Activated CD8-positive, alpha-beta memory T cell treated with anti-CD3 and anti-CD28 coated beads for 36 hours (primary cell): ENCODE measurements at regions not wholly inside any gene's neighbourhood (a gene's known extent, or its start where the extent isn't known, plus 50 kb on each side); places are given as distances from the start of the nearest gene placed in this dataset.

ENCODE experiments used
- CTCF ChIA-PET: fragments of 350-600 bp; sonication (Branson Sonifier 250); formaldehyde crosslinking; loops from one replicate; lab custom pipeline; 2021; ENCODE audit warnings: antibody characterized with exemption; lab: Charles Lee
- POLR2A ChIA-PET: fragments of 350-600 bp; sonication (Branson Sonifier 250); formaldehyde crosslinking; loops from one replicate; lab custom pipeline; 2021; ENCODE audit warnings: antibody characterized with exemption; lab: Charles Lee

- CTCF ChIA-PET: no interaction called here
- POLR2A ChIA-PET: no interaction called here
Measured at GRCh38 chr1:30405631-30406212, 317.7 kb downstream of the MATN1 start.

GRCh38 chr1:30405081-30405480 is 318.3 kb downstream of the MATN1 start:
- POLR2A ChIA-PET: no interaction called here
- CTCF ChIA-PET: no interaction called here

GRCh38 chr1:30404341-30404740 is 319.0 kb downstream of the MATN1 start:
- POLR2A ChIA-PET: no interaction called here
- CTCF ChIA-PET: no interaction called here

GRCh38 chr1:30403726-30404125 is 319.7 kb downstream of the MATN1 start:
- ChIA-PET POLR2A (no interaction called here), CTCF (no interaction called here)

GRCh38 chr1:30403061-30403645 is 320.2 kb downstream of the MATN1 start:
- ChIA-PET POLR2A (no interaction called here), CTCF (no interaction called here)

- ChIA-PET POLR2A (no interaction called here), CTCF (no interaction called here)
Measured at GRCh38 chr1:30402031-30402430, 321.4 kb downstream of the MATN1 start.

GRCh38 chr1:30400507-30400906 is 322.9 kb downstream of the MATN1 start:
- ChIA-PET CTCF (no interaction called here), POLR2A (no interaction called here)

- CTCF ChIA-PET: no interaction called here
Measured at GRCh38 chr1:30399026-30399425, 324.4 kb downstream of the MATN1 start.

GRCh38 chr1:30397576-30397975 is 325.8 kb downstream of the MATN1 start:
- CTCF ChIA-PET: no interaction called here

More at GRCh38 chr1:30399026-30399425, 324.4 kb downstream of the MATN1 start:
- POLR2A ChIA-PET: no interaction called here

GRCh38 chr1:30395631-30396030 is 327.8 kb downstream of the MATN1 start:
- ChIA-PET POLR2A (no interaction called here), CTCF (no interaction called here)

More at GRCh38 chr1:30397576-30397975, 325.8 kb downstream of the MATN1 start:
- POLR2A ChIA-PET: no interaction called here

- ChIA-PET CTCF (no interaction called here), POLR2A (no interaction called here)
Measured at GRCh38 chr1:30388386-30388785, 335.0 kb downstream of the MATN1 start.

GRCh38 chr1:30386156-30386926 is 337.0 kb downstream of the MATN1 start:
- ChIA-PET CTCF (no interaction called here), POLR2A (no interaction called here)

GRCh38 chr1:30385246-30385995 is 338.0 kb downstream of the MATN1 start:
- POLR2A ChIA-PET: no interaction called here
- CTCF ChIA-PET: no interaction called here

- ChIA-PET CTCF (no interaction called here), POLR2A (no interaction called here)
Measured at GRCh38 chr1:30384286-30385245, 338.8 kb downstream of the MATN1 start.

- ChIA-PET POLR2A (no interaction called here), CTCF (no interaction called here)
Measured at GRCh38 chr1:30383221-30383711, 340.1 kb downstream of the MATN1 start.

GRCh38 chr1:30382496-30382895 is 340.9 kb downstream of the MATN1 start:
- ChIA-PET CTCF (no interaction called here), POLR2A (no interaction called here)

GRCh38 chr1:30381671-30382365 is 341.6 kb downstream of the MATN1 start:
- ChIA-PET POLR2A (no interaction called here), CTCF (no interaction called here)

GRCh38 chr1:30381266-30381665 is 342.1 kb downstream of the MATN1 start:
- ChIA-PET POLR2A (no interaction called here), CTCF (interaction anchor here (1.3 to 1.6 kb wide), 5 partner anchors 8 to 50 kb away, joined by 3 to 6 read pairs (median 3); no protein-coding TSS in a partner anchor)
